Endothelial cell of umbilical vein (primary cell): ENCODE measurements at regions not wholly inside any gene's neighbourhood (a gene's known extent, or its start where the extent isn't known, plus 50 kb on each side); places are given as distances from the start of the nearest gene placed in this dataset.
"Not testable (repeated sequence)": the region's sequence is repeated elsewhere in the genome, so short reads cannot be mapped to it uniquely, and the experiment has no call there.

Experiments
- CTCF ChIP-seq, 2 donors: IDR thresholded peaks; 1 replicate in 1 of 2; 2 replicates in 1 of 2; pipeline ENCODE4 v1.5.1; 2011; ENCODE audit warnings: low read length in 2 of 2, mild to moderate bottlenecking in 2 of 2, moderate library complexity in 2 of 2, control low read depth in 1 of 2, inconsistent platforms in 1 of 2, low read depth in 1 of 2; ENCODE audit not compliant: insufficient read depth in 1 of 2; ENCODE audit errors: extremely low read depth in 1 of 2
- EZH2 ChIP-seq: IDR thresholded peaks from 2 replicates; pipeline ENCODE4 v1.6.1; 2012; ENCODE audit warnings: borderline replicate concordance, low read depth, mild to moderate bottlenecking, moderate library complexity, low read length, inconsistent platforms; ENCODE audit not compliant: severe bottlenecking
- MAX ChIP-seq: IDR thresholded peaks from 2 replicates; pipeline ENCODE4 v1.6.1; 2011; ENCODE audit not compliant: insufficient read depth, insufficient read length
- POLR2A ChIP-seq: IDR thresholded peaks from 2 replicates; pipeline ENCODE4 v1.6.1; 2012; ENCODE audit warnings: low read depth, mild to moderate bottlenecking, control low read depth, low read length
- POLR2AphosphoS5 ChIP-seq: IDR thresholded peaks from 2 replicates; pipeline ENCODE4 v1.6.1; 2012; ENCODE audit warnings: low read depth, mild to moderate bottlenecking, control low read depth, low read length, moderate library complexity; ENCODE audit not compliant: insufficient read depth

- TF ChIP-seq EZH2; CTCF (IDR thresholded peaks at IDR 0.05; ENCODE audit: extremely low read depth in 1 of 2, insufficient read depth in 1 of 2, low read depth in 1 of 2, low read length in 2 of 2); MAX; POLR2AphosphoS5; POLR2A: not testable (repeated sequence)
Measured at GRCh38 chr14:53712901-53713300, 243.7 kb downstream of the BMP4 start.
